ENCODE measurements at regions not wholly inside any gene's neighbourhood (a gene's known extent, or its start where the extent isn't known, plus 50 kb on each side); places are given as distances from the start of the nearest gene placed in this dataset.
"Not testable (repeated sequence)": the region's sequence is repeated elsewhere in the genome, so short reads cannot be mapped to it uniquely, and the experiment has no call there.

DNA sequence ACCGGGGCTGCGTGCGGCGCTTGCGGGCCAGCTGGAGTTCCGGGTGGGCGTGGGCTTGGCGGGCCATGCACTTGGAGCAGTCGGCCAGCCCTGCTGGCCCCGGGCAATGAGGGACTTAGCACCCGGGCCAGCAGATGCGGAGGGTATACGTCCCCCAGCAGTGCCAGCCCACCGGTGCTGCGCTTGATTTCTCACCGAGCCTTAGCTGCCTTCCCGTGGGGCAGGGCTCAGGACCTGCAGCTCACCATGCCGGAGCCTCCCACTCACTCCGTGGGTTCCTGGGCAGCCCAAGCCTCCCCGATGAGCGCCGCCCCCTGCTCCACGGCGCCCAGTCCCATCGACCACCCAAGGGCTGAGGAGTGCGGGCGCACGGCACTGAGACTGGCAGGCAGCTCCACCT lies 51.4 kb upstream of the INPP4B start:
- not testable (repeated sequence) for H3K4me1 ChIP-seq, H3K36me3 ChIP-seq, H3K4me3 ChIP-seq, H3K9ac ChIP-seq, H4K20me1 ChIP-seq, H3K27ac ChIP-seq, H3K27me3 ChIP-seq, H3K4me2 ChIP-seq
- H3K9me3 ChIP-seq, result peaks cover 20% of the 10 kb centered on the region

DNA sequence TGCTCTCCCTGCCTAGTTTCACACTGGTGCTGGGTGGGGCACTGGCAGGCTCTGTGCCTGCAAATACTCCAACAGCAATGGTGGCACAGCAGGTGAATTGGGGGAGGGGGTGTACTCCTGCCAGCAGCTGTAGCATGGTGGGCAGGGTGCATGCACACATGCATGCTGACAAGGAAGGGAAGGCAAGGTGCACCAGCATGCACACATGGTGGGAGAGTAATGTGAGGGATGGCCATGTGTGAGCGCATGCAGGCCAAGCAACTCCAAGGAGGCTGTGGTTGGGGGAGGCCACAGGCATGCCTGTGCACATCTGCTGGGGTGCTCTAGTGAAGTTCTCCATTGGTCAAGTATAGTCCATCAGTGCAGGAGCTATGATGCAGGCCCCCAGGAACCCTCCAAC lies 54.5 kb upstream of the INPP4B start:
- H3K9me3 ChIP-seq, result no peaks in the 10 kb centered on the region
- H3K4me2 ChIP-seq, result no peak overlapping the region
- no peaks in the 10 kb centered on the region for H3K36me3 ChIP-seq
- H3K4me3 ChIP-seq, result no peak overlapping the region
- no peaks in the 10 kb centered on the region for H3K27me3 ChIP-seq
- H3K27ac ChIP-seq, result no peak overlapping the region
- no peak overlapping the region for H3K9ac ChIP-seq
- H4K20me1 ChIP-seq, result no peaks in the 10 kb centered on the region
- no peaks in the 10 kb centered on the region for H3K4me1 ChIP-seq
- no peak for TF ChIP-seq Cebpa-rat (IDR thresholded peaks at IDR 0.05)

DNA sequence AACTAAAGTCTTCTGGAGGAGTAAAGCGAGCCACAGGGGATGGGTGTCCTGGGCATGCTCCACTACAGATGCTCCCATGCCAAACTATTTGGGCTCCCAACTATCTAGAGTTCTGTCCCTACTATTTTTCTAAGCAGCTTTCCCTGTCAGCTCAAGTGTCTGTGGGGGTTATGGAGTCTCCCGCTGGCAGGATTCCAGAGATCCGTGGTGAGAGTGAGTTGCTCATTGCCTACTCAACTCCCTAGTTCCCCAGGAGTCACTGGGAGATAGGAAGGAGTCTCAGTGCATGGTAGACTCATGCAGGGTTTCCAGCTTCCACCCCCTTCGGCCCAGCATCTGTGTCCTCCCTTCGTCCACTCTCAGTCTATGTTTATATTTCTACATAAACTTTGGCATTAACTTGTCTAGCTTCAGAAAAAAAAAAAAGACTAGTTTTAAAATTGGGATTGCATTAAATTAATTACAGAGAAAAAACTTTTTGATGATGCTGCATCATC lies 55.1 kb upstream of the INPP4B start:
- Histone ChIP-seq H3K27me3 (no peaks in the 10 kb centered on the region), H3K4me1 (no peaks in the 10 kb centered on the region), H4K20me1 (no peaks in the 10 kb centered on the region), H3K36me3 (no peaks in the 10 kb centered on the region), H3K27ac (no peak overlapping the region), H3K4me3 (no peak overlapping the region), H3K4me2 (no peak overlapping the region), H3K9ac (no peak overlapping the region), H3K9me3 (no peaks in the 10 kb centered on the region)
- TF ChIP-seq Cebpa-rat (IDR thresholded peaks at IDR 0.05), result no peak

DNA sequence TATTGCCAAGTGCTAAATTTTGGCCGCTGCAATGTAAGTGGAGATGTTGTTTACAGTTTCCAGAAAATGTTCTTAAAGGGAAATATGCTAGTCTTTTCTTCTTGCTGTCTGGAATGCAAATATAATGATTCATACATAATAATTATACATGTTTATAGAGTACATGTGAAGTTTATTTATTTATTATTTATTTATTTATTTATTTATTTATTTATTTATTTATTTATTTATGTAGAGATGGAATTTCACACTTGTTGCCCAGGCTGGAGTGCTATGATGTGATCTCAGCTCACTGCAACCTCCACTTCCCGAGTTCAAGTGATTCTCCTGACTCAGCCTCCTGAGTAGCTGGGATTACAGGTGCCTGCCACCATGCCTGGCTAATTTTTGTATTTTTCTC lies 57.5 kb upstream of the INPP4B start:
- not testable (repeated sequence) for H3K4me2 ChIP-seq, H3K36me3 ChIP-seq, H4K20me1 ChIP-seq, H3K4me3 ChIP-seq, H3K4me1 ChIP-seq, H3K27me3 ChIP-seq, H3K9me3 ChIP-seq, H3K9ac ChIP-seq, H3K27ac ChIP-seq

DNA sequence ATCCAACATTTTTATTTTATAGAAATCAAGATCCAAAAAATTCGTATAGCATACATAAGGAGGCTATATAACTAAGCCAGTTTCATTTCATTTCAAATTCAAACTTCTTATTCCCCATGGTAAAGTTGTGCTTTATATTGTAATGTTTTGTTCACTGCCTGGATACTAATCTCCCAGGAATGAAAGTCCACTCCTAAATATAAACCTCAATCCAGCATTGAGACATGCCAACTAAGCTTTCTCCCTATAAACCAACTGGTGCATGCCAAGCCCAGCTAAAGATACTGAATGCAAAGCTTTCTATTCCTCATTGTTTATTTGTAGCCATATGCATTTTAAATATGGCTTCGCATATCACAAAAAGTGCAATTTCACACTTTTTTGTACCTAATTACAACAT lies 63.8 kb upstream of the INPP4B start:
- Histone ChIP-seq H3K4me3 (no peak overlapping the region), H4K20me1 (no peaks in the 10 kb centered on the region), H3K36me3 (no peaks in the 10 kb centered on the region), H3K27me3 (no peaks in the 10 kb centered on the region), H3K27ac (no peak overlapping the region), H3K9me3 (no peaks in the 10 kb centered on the region), H3K4me1 (no peaks in the 10 kb centered on the region), H3K9ac (no peak overlapping the region), H3K4me2 (no peak overlapping the region)
- TF ChIP-seq Cebpa-rat (IDR thresholded peaks at IDR 0.05), result no peak

DNA sequence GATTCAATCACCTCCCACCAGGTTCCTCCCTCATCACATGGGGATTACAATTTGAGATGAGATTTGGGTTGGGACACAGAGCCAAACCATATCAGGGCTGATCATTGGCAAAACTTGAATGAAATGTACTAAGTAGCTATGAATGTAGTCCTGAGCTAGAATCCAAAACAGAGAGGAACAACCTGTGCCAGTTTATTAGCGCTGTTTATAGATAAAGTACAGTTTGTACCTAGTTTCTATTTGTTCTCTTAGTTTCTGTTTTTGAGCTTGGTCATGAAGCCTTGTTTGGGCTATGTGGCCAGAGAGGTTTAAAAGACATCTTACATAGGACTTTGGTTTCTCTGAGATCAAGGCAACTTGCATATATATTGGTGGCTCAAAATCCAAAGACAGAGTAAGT lies 66.9 kb upstream of the INPP4B start:
- Histone ChIP-seq H4K20me1 (no peaks in the 10 kb centered on the region), H3K9me3 (no peaks in the 10 kb centered on the region), H3K4me3 (no peak overlapping the region), H3K36me3 (no peaks in the 10 kb centered on the region), H3K27ac (no peak overlapping the region), H3K4me1 (no peaks in the 10 kb centered on the region), H3K4me2 (no peak overlapping the region), H3K9ac (no peak overlapping the region), H3K27me3 (no peaks in the 10 kb centered on the region)
- TF ChIP-seq Cebpa-rat (IDR thresholded peaks at IDR 0.05), result no peak

DNA sequence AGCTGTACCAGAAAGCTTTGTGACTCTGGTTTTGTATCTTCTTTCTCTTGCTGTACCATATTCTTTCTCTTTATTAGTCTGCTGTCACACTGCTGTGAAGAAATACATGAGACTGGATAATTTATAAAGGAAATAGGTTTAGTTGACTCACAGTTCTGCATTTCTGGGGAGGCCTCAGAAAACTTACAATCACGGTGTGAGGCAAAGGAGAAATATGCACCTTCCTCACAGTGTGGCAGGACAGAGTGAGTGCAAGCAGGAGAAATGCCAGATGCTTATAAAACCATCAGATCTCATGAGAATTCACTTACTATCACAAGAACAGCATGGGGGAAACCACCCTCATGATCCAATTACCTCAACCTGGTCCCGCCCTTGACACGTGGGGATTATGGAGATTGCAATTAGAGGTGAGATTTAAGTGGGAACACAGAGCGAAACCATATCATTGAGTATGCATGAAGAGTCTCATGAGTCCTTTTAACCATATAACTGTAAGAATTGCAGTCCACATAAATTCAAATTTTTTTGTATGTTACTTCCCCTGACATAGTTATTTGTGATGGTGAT lies 67.4 kb upstream of the INPP4B start:
- Histone ChIP-seq H4K20me1 (no peaks in the 10 kb centered on the region), H3K4me1 (no peaks in the 10 kb centered on the region), H3K9ac (no peak overlapping the region), H3K4me2 (no peak overlapping the region), H3K36me3 (no peaks in the 10 kb centered on the region), H3K27ac (no peak overlapping the region), H3K27me3 (no peaks in the 10 kb centered on the region), H3K9me3 (no peaks in the 10 kb centered on the region), H3K4me3 (no peak overlapping the region)
- no peak for TF ChIP-seq Cebpa-rat (IDR thresholded peaks at IDR 0.05)

DNA sequence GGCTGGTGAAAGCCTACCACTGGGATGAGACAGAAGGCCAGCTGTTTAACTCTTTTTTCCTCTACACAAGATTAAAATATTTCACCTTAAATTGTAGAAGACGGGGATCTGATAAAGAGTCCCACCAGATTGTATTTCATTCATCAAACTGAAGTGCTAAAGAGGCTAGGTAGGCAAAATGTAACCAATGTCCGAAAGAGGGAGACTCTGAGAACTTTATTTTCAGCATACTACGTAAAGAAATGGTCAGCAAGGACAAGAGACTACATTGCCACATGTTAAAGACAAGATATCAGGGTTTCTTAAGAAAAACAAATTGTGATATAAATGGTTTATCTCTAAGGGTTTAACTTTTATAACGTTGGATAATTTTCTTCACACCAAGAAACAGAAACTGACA lies 71.6 kb upstream of the INPP4B start:
- TF ChIP-seq Cebpa-rat (IDR thresholded peaks at IDR 0.05), result no peak
- Histone ChIP-seq H4K20me1 (no peaks in the 10 kb centered on the region), H3K9me3 (no peaks in the 10 kb centered on the region), H3K27me3 (no peaks in the 10 kb centered on the region), H3K4me2 (no peak overlapping the region), H3K27ac (no peak overlapping the region), H3K4me3 (no peak overlapping the region), H3K4me1 (no peaks in the 10 kb centered on the region), H3K9ac (no peak overlapping the region), H3K36me3 (no peaks in the 10 kb centered on the region)

DNA sequence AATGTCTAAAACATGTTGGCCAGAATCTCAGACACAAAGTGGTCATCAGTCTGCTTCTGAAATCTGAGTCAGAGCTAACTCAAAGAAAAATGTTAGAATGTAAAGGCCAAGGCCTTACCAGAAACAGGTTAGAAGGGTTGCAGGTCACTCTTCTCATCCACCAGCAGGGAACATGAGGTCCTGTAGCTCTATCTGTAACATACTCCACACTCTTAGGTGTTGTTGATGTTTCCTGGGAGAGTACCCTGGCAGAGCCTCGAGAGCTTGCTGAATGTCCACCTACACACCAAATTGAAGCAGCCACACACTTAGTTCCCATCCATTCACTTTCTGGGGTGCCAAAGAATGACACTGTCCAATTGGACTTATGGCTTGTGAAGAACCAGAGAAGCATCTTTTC lies 76.6 kb upstream of the INPP4B start:
- H3K27ac ChIP-seq, result no peak overlapping the region
- no peak overlapping the region for H3K4me2 ChIP-seq
- no peaks in the 10 kb centered on the region for H4K20me1 ChIP-seq
- no peak overlapping the region for H3K4me3 ChIP-seq
- no peak for TF ChIP-seq Cebpa-rat (IDR thresholded peaks at IDR 0.05)
- no peaks in the 10 kb centered on the region for H3K27me3 ChIP-seq
- no peaks in the 10 kb centered on the region for H3K4me1 ChIP-seq
- no peaks in the 10 kb centered on the region for H3K9me3 ChIP-seq
- H3K36me3 ChIP-seq, result no peaks in the 10 kb centered on the region
- H3K9ac ChIP-seq, result no peak overlapping the region

DNA sequence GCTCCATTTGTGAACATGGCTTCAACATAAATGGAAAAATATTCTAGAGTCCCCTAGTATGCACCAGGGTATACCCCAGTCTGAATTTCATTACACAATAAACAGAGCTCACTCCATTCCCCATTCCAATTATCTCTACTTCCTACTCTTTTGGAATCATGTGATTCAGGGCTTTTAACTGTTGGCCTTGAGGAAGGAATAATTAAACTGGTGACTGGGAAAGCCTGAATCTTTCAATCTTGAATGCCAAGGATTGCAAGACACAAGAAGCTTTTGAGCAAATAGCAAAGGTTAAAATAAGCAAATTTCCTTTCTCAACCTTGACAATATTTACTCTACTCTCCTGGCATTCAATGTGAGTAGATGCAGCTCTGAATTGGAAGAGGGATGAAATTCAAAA lies 77.5 kb upstream of the INPP4B start:
- Histone ChIP-seq H3K4me1 (no peaks in the 10 kb centered on the region), H3K9ac (no peak overlapping the region), H3K27me3 (no peaks in the 10 kb centered on the region), H3K4me2 (no peak overlapping the region), H3K4me3 (no peak overlapping the region), H3K9me3 (no peaks in the 10 kb centered on the region), H4K20me1 (no peaks in the 10 kb centered on the region), H3K36me3 (no peaks in the 10 kb centered on the region), H3K27ac (no peak overlapping the region)
- TF ChIP-seq Cebpa-rat (IDR thresholded peaks at IDR 0.05), result no peak

DNA sequence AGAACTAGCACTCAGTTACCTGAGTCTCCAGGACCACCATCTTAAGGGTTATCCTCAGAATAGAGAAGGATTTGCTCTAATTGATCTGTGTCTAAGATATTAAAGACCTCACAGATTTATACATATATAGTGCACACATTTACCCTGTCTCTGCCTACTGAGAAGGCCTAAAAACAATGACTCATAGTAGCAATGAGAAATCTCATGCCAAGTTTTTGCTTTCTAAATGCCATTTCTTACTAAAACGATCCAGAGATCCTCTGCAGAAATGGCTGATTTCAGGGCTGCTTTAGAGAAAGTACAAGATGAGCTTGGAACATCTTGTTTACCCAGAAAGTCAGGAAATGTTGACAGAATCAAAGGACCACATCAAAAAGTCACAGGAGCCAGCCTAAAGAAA lies 79.1 kb upstream of the INPP4B start:
- H3K27me3 ChIP-seq, result no peaks in the 10 kb centered on the region
- H3K9ac ChIP-seq, result no peak overlapping the region
- H3K27ac ChIP-seq, result no peak overlapping the region
- no peaks in the 10 kb centered on the region for H3K9me3 ChIP-seq
- no peaks in the 10 kb centered on the region for H4K20me1 ChIP-seq
- H3K4me3 ChIP-seq, result no peak overlapping the region
- H3K4me1 ChIP-seq, result no peaks in the 10 kb centered on the region
- H3K4me2 ChIP-seq, result no peak overlapping the region
- TF ChIP-seq Cebpa-rat (IDR thresholded peaks at IDR 0.05), result no peak
- no peaks in the 10 kb centered on the region for H3K36me3 ChIP-seq

Data from BLaER1 (cell line).